Adrenal gland (tissue), 5 donors: ENCODE measurements at regions not wholly inside any gene's neighbourhood (a gene's known extent, or its start where the extent isn't known, plus 50 kb on each side); places are given as distances from the start of the nearest gene placed in this dataset.

Source experiments
- CTCF ChIP-seq, 6 experiments: fragments of 450-650 bp in 4 of 6; fragments of 200-600 bp in 2 of 6; sonication (generic) in 1 of 6; IDR thresholded peaks; 1 replicate in 5 of 6; 2 replicates in 1 of 6; pipeline versions ENCODE4 v1.5.1 to v1.8.0; 2016 to 2021; ENCODE audit warnings: antibody characterized with exemption in 6 of 6, mild to moderate bottlenecking in 2 of 6, moderate library complexity in 1 of 6
- POLR2A ChIP-seq, 2 donors: fragments of 450-650 bp; IDR thresholded peaks; one replicate each; pipeline ENCODE4 v1.6.1; 2017; ENCODE audit warnings: antibody characterized with exemption in 2 of 2, mild to moderate bottlenecking in 2 of 2, moderate library complexity in 1 of 2
- donor health status: DM: no; HTN: no; CAD: no.

GRCh38 chr10:7486528-7486927, 75.7 kb upstream of the SFMBT2 start:
- TF ChIP-seq CTCF (IDR thresholded peaks at IDR 0.05) (no peak), POLR2A (IDR thresholded peaks at IDR 0.05) (no peak)
